Fibroblast of upper back skin (primary cell): ENCODE measurements at regions not wholly inside any gene's neighbourhood (a gene's known extent, or its start where the extent isn't known, plus 50 kb on each side); places are given as distances from the start of the nearest gene placed in this dataset.

Experiments
- DNase-seq: peaks from one replicate; pipeline ENCODE4 v3.0.0-alpha.2; 2013

- no peak for DNase-seq
These were observed 85.7 kb upstream of the XCR1 start for GRCh38 chr3:46112984-46113383.

GRCh38 chr3:46112296-46112695 lies 85.0 kb upstream of the XCR1 start:
- no peak for DNase-seq

GRCh38 chr3:46110701-46111493 lies 83.6 kb upstream of the XCR1 start:
- peak; percentile 77 for DNase-seq

- DNase-seq, result no peak
These were observed 80.4 kb upstream of the XCR1 start for GRCh38 chr3:46107682-46108081.

- no peak for DNase-seq
These were observed 78.1 kb upstream of the XCR1 start for GRCh38 chr3:46105306-46105919.

GRCh38 chr3:46104706-46105105 lies 77.4 kb upstream of the XCR1 start:
- no peak for DNase-seq

GRCh38 chr3:46102780-46103130 lies 75.5 kb upstream of the XCR1 start:
- DNase-seq, result no peak

- no peak for DNase-seq
These were observed 74.9 kb upstream of the XCR1 start for GRCh38 chr3:46102059-46102779.

GRCh38 chr3:46100812-46101211 lies 73.5 kb upstream of the XCR1 start:
- no peak for DNase-seq

GRCh38 chr3:46098319-46098761 lies 71.1 kb upstream of the XCR1 start:
- DNase-seq, result peak; percentile 63

- DNase-seq, result no peak
These were observed 70.5 kb upstream of the XCR1 start for GRCh38 chr3:46097691-46098241.

GRCh38 chr3:46096781-46097180 lies 69.5 kb upstream of the XCR1 start:
- DNase-seq, result no peak

GRCh38 chr3:46096336-46096735 lies 69.1 kb upstream of the XCR1 start:
- no peak for DNase-seq

- DNase-seq, result no peak
These were observed 68.0 kb upstream of the XCR1 start for GRCh38 chr3:46095307-46095706.

GRCh38 chr3:46094506-46094905 lies 67.2 kb upstream of the XCR1 start:
- no peak for DNase-seq

- no peak for DNase-seq
These were observed 66.7 kb upstream of the XCR1 start for GRCh38 chr3:46093966-46094365.

GRCh38 chr3:46093327-46093942 lies 66.2 kb upstream of the XCR1 start:
- DNase-seq, result no peak

- no peak for DNase-seq
These were observed 65.4 kb upstream of the XCR1 start for GRCh38 chr3:46092702-46093080.

- no peak for DNase-seq
These were observed 64.7 kb upstream of the XCR1 start for GRCh38 chr3:46091741-46092701.

- DNase-seq, result no peak
These were observed 63.8 kb upstream of the XCR1 start for GRCh38 chr3:46091046-46091445.

GRCh38 chr3:46090161-46090591 lies 62.9 kb upstream of the XCR1 start:
- DNase-seq, result no peak
